HL-60 (cell line): ENCODE measurements at regions not wholly inside any gene's neighbourhood (a gene's known extent, or its start where the extent isn't known, plus 50 kb on each side); places are given as distances from the start of the nearest gene placed in this dataset.
"Not testable (repeated sequence)": the region's sequence is repeated elsewhere in the genome, so short reads cannot be mapped to it uniquely, and the experiment has no call there.

Source experiments
- DNase-seq, 2 experiments: peaks; one replicate each; pipeline ENCODE4 v3.0.0-alpha.2; 2010 to 2020; ENCODE audit warnings: low read depth in 1 of 2, low spot score in 1 of 2
- H3K27ac ChIP-seq: fragments of 250-450 bp; sonication (Bioruptor Pico); replicated peaks from 2 replicates; pipeline ENCODE4 v1.5.1; 2020; ENCODE audit warnings: mild to moderate bottlenecking, moderate library complexity
- H3K27me3 ChIP-seq: fragments of 250-450 bp; sonication (Bioruptor Pico); 2 replicates; pipeline ENCODE4 v1.5.1; 2021; ENCODE audit warnings: mild to moderate bottlenecking, moderate library complexity; ENCODE audit not compliant: insufficient read depth, poor library complexity, severe bottlenecking
- H3K4me3 ChIP-seq: replicated peaks from 2 replicates; pipeline ENCODE4 v1.5.1; 2011; ENCODE audit warnings: mild to moderate bottlenecking, control low read depth, low read length; ENCODE audit not compliant: insufficient read depth
- CTCF ChIP-seq: IDR thresholded peaks from one replicate; pipeline ENCODE4 v1.5.1; 2011; ENCODE audit warnings: low read length, control low read depth, inconsistent platforms; ENCODE audit not compliant: insufficient read depth
- GABPA ChIP-seq: IDR thresholded peaks from 2 replicates; pipeline ENCODE4 v1.6.1; 2012; ENCODE audit warnings: low read depth
- POLR2AphosphoS5 ChIP-seq: IDR thresholded peaks from 2 replicates; pipeline ENCODE4 v1.6.1; 2012; ENCODE audit warnings: low read depth
- REST ChIP-seq: IDR thresholded peaks from 2 replicates; pipeline ENCODE4 v1.6.1; 2012; ENCODE audit warnings: low read depth; ENCODE audit not compliant: insufficient replicate concordance
- SPI1 ChIP-seq: IDR thresholded peaks from 2 replicates; pipeline ENCODE4 v1.6.1; 2012; ENCODE audit warnings: low read depth, mild to moderate bottlenecking, borderline replicate concordance

GRCh38 chr11:13578514-13579140 lies 82.8 kb upstream of the PTH start:
- no peak for DNase-seq
- Histone ChIP-seq H3K4me3 (no peak overlapping the region), H3K27ac (no peak overlapping the region), H3K27me3 (no peaks in the 10 kb centered on the region)
- TF ChIP-seq CTCF = no peak
- TF ChIP-seq SPI1 = no peak
- no peak for TF ChIP-seq REST
- TF ChIP-seq POLR2AphosphoS5 = no peak
- no peak for TF ChIP-seq GABPA

- Histone ChIP-seq H3K27me3 (no peaks in the 10 kb centered on the region), H3K27ac (no peak overlapping the region), H3K4me3 (no peak overlapping the region)
- TF ChIP-seq REST (no peak), GABPA (no peak), SPI1 (no peak), POLR2AphosphoS5 (no peak), CTCF (no peak)
- DNase-seq = no peak
Measured at GRCh38 chr11:13577881-13578280, 82.1 kb upstream of the PTH start.

DNA sequence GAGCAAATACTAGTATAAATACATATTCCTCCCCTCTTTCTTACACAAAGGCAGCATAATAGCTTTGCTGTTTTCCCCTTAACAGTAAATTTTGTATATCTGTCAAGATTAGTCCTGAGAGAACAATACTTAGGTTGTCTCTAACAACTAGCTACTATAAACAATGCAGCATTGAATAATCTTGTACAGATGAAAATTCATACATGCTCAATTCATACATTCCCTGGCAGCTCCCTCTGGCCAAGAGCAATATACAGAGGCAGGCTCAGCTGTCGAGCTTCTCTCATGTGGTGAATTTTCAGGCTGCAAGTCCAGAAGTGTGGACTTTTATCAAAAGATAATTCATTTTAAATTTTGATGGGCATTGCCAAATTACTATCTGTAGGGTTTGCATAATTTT lies 81.2 kb upstream of the PTH start:
- no peak overlapping the region for H3K4me3 ChIP-seq
- DNase-seq = no peak
- no peak for TF ChIP-seq GABPA
- no peak for TF ChIP-seq SPI1
- no peak for TF ChIP-seq REST
- TF ChIP-seq POLR2AphosphoS5 = no peak
- no peak for TF ChIP-seq CTCF
- H3K27ac ChIP-seq = no peak overlapping the region
- H3K27me3 ChIP-seq = no peaks in the 10 kb centered on the region

GRCh38 chr11:13575385-13575784 lies 79.6 kb upstream of the PTH start:
- H3K27ac ChIP-seq, DNase-seq, H3K27me3 ChIP-seq, H3K4me3 ChIP-seq: not testable (repeated sequence)
